T47D (cell line): ENCODE measurements at regions not wholly inside any gene's neighbourhood (a gene's known extent, or its start where the extent isn't known, plus 50 kb on each side); places are given as distances from the start of the nearest gene placed in this dataset.

Source experiments
- DNase-seq, 2 experiments: peaks; one replicate each; pipeline versions ENCODE4 v3.0.0 to v3.0.0-alpha.2; 2011 to 2012; ENCODE audit warnings: low read depth in 1 of 2, low spot score in 1 of 2
- JUND ChIP-seq: IDR thresholded peaks from 2 replicates; pipeline ENCODE4 v1.6.1; 2012; ENCODE audit warnings: low read depth
- in situ Hi-C: cut with HindIII; loops from 2 replicates; pipeline ENCODE4 v1.10.0; 2016; ENCODE audit warnings: low sequenced_read_pairs, low pct_unique_long_range_greater_than_20kb

DNA sequence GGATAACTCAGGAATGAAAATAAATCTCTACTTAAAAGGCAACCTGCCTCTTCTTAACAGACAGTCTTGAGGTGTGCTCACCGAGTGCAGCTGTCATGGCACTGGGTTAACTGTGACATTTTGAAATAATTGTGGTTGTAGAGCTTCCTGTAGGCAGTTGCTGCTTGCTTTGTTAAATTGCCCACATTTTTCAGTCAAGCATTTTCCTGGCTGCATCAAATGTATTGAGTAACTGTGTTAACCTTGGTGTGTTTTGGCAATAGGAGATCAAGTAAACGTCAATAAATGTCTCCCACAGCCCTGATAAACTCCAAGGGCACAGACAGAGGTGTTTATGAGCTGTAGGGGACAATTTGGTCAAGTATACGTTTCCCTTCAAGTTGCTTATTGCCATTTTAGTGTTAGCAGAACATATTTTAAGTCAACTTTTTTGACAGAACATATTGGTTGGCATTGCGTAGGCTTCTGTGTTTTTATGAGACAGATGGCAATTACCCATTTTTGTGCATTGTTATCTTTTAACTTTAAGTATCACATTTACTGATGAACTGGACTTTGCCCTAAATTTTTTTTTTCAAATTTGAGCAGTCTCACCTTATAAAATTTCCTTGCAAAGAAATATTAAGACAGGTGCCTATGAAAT, 527.4 kb downstream of the C4orf33 start:
- in situ Hi-C loops, result no loop called here
- peak in 1 of 2 experiments; percentile 1 for DNase-seq
- TF ChIP-seq JUND, result no peak

GRCh38 chr4:129641179-129641578, 545.2 kb downstream of the C4orf33 start:
- TF ChIP-seq JUND, result no peak
- DNase-seq, result peak in 1 of 2 experiments; percentile 71
- in situ Hi-C loops, result no loop called here

DNA sequence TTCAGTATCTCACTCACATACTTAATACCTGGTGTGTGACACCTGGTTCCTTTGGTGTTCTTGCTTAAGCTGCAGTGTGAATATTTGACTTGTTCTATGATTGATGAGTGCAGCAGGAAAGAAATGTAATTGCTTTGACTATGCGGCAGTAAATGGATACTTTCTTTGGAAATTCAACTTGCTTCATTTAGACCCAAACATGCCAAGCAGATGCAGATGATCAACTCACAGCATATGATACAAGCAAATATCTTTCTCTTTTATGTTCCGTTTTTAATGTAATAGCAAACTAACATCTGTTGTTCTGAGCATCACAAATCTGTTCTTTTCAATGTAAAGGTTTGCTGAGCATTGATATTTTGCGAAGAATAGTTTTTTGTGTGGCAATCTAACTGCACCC, 549.5 kb downstream of the C4orf33 start:
- TF ChIP-seq JUND, result no peak
- in situ Hi-C loops, result no loop called here
- DNase-seq, result no peak

DNA sequence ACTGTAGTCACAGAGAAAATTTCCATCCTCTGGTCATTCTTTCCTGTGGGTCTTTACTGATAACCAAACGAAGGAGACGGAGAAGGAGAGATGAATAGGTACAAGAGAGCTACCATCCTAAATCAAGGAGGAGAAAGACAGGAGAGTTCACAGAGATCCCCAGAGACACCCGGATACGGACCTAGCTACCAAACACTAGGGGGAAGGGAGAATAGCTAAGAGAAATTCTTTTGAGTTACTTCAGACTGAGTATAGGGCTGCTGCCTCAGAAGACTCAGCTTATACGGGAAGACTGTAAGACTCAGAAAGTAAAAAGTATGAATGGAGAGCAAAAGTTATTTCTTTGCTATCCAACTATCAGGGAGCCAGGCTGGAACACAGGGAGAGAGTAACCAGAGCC, 572.1 kb downstream of the C4orf33 start:
- DNase-seq, result no peak
- in situ Hi-C loops, result no loop called here
- no peak for TF ChIP-seq JUND

DNA sequence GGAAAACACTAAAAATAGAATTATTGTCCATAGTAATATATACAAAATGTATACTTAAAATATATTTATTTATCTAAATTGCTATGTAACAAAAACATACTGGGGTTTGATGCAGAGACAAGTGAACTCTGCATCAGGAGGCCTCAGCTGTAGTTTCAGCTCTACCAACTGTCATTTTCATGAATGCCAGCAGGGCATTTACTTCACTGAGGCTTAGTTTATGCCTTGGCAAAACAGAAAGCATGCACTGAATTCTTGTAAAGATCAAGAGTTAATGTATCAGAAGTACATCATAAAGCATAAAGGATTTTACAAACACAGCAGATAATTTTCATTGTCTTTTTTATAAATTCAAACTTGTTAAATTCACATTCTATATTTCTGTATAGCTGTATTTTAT, 577.0 kb downstream of the C4orf33 start:
- in situ Hi-C loops, result no loop called here
- DNase-seq, result peak in 1 of 2 experiments; percentile 23
- no peak for TF ChIP-seq JUND

GRCh38 chr4:129675036-129675435, 579.1 kb downstream of the C4orf33 start:
- DNase-seq, result no peak
- TF ChIP-seq JUND, result no peak
- in situ Hi-C loops, result no loop called here

- no peak for TF ChIP-seq JUND
- in situ Hi-C loops, result no loop called here
- no peak for DNase-seq
These were observed 581.0 kb downstream of the C4orf33 start for GRCh38 chr4:129676934-129677333.

GRCh38 chr4:129682586-129682985, 586.6 kb downstream of the C4orf33 start:
- no peak for DNase-seq
- in situ Hi-C loops, result no loop called here
- TF ChIP-seq JUND, result no peak

GRCh38 chr4:129707949-129708348, 612.0 kb downstream of the C4orf33 start:
- in situ Hi-C loops, result no loop called here
- no peak for DNase-seq
- TF ChIP-seq JUND, result no peak

GRCh38 chr4:129708784-129709183, 612.8 kb downstream of the C4orf33 start:
- in situ Hi-C loops, result no loop called here
- no peak for TF ChIP-seq JUND
- DNase-seq, result no peak

GRCh38 chr4:129738175-129738574, 642.2 kb downstream of the C4orf33 start:
- DNase-seq, result no peak
- no peak for TF ChIP-seq JUND
- in situ Hi-C loops, result no loop called here

DNA sequence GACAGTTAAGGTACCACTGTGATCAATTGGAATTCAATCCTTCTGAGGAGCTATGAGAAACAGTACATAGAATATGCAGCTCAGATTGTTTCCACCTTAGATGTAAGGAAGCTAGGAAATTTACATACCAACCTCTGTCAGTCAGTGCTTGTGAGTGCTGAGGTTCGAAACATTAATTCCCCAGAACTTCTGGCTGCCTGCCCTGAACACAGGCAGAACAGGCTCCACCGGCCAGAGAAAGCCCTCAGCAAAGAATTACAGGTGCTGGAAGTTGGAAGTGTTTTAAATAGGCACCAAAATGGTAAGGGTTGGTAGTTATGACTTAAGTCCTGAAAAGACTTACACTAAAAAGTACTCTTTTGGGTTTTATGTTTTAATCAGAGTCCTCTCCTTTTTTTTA, 651.8 kb downstream of the C4orf33 start:
- no peak for TF ChIP-seq JUND
- DNase-seq, result peak in 1 of 2 experiments; percentile 80
- in situ Hi-C loops, result no loop called here

- no peak for TF ChIP-seq JUND
- in situ Hi-C loops, result no loop called here
- DNase-seq, result no peak
These were observed 653.0 kb downstream of the C4orf33 start for GRCh38 chr4:129748991-129749390.

DNA sequence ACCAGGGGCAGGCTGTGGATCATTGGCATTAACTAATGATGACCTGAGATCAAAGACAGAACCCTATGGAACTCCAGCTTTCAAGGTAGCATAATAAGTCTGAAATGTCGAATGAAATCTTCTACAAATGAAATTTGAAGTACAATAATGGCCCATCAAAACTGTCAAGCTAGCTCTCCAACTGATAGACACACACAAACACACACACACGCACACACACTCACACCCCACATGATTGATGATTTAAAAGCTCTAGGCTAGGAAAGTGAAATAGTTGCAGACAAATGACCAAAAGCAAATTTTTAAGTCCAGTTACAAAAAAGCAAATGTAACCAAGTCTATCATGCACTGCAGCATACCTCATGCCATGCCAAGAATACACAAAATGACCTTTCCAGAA, 655.7 kb downstream of the C4orf33 start:
- no peak for TF ChIP-seq JUND
- in situ Hi-C loops, result no loop called here
- DNase-seq, result no peak
